ENCODE measurements at regions not wholly inside any gene's neighbourhood (a gene's known extent, or its start where the extent isn't known, plus 50 kb on each side); places are given as distances from the start of the nearest gene placed in this dataset.

- 94 to 96% (median 96%) methylated on average over 6 of the region's 6 CpGs for WGBS, 3 donors
- no peak for DNase-seq
- Histone ChIP-seq H3K27ac (no peak overlapping the region), H3K36me3 (no peaks in the 10 kb centered on the region), H3K4me3 (no peak overlapping the region), H3K27me3 (no peaks in the 10 kb centered on the region), H3K4me1 (ENCODE audit: insufficient read depth) (no peaks in the 10 kb centered on the region), H3K9me3 (no peaks in the 10 kb centered on the region)
- intact Hi-C loops (cut with DNase I): no loop called here
- TF ChIP-seq CTCF (IDR thresholded peaks at IDR 0.05) (no peak), POLR2A (IDR thresholded peaks at IDR 0.05) (no peak), EP300 (IDR thresholded peaks at IDR 0.05) (no peak)
Observed at GRCh38 chr10:78716043-78716660, 352.6 kb upstream of the ZMIZ1 start.

- no peak for DNase-seq
- no peak for TF ChIP-seq EP300 (IDR thresholded peaks at IDR 0.05)
- no peak for TF ChIP-seq CTCF (IDR thresholded peaks at IDR 0.05)
- TF ChIP-seq POLR2A (IDR thresholded peaks at IDR 0.05): no peak
- Histone ChIP-seq H3K27me3 (no peaks in the 10 kb centered on the region), H3K4me3 (no peak overlapping the region), H3K27ac (no peak overlapping the region), H3K4me1 (ENCODE audit: insufficient read depth) (no peaks in the 10 kb centered on the region), H3K36me3 (no peaks in the 10 kb centered on the region), H3K9me3 (no peaks in the 10 kb centered on the region)
- 43 to 62% (median 45%) methylated on average over 5 of the region's 5 CpGs for WGBS, 3 donors
- intact Hi-C loops (cut with DNase I): no loop called here
Observed at GRCh38 chr10:78717200-78717599, 351.6 kb upstream of the ZMIZ1 start.

GRCh38 chr10:78718032-78718572 is 350.7 kb upstream of the ZMIZ1 start:
- Histone ChIP-seq H3K4me3 (no peak overlapping the region), H3K27ac (no peak overlapping the region), H3K27me3 (no peaks in the 10 kb centered on the region), H3K36me3 (no peaks in the 10 kb centered on the region), H3K9me3 (no peaks in the 10 kb centered on the region), H3K4me1 (ENCODE audit: insufficient read depth) (no peaks in the 10 kb centered on the region)
- WGBS, 3 donors: 55 to 77% (median 71%) methylated on average over 2 of the region's 2 CpGs
- intact Hi-C loops (cut with DNase I): no loop called here
- DNase-seq: no peak
- no peak for TF ChIP-seq EP300 (IDR thresholded peaks at IDR 0.05)
- no peak for TF ChIP-seq CTCF (IDR thresholded peaks at IDR 0.05)
- no peak for TF ChIP-seq POLR2A (IDR thresholded peaks at IDR 0.05)

- DNase-seq: no peak
- Histone ChIP-seq H3K4me3 (no peak overlapping the region), H3K27ac (no peak overlapping the region), H3K36me3 (no peaks in the 10 kb centered on the region), H3K27me3 (no peaks in the 10 kb centered on the region), H3K9me3 (no peaks in the 10 kb centered on the region), H3K4me1 (ENCODE audit: insufficient read depth) (no peaks in the 10 kb centered on the region)
- intact Hi-C loops (cut with DNase I): no loop called here
- TF ChIP-seq CTCF (IDR thresholded peaks at IDR 0.05): no peak
- TF ChIP-seq POLR2A (IDR thresholded peaks at IDR 0.05): no peak
- no peak for TF ChIP-seq EP300 (IDR thresholded peaks at IDR 0.05)
- 88 to 89% (median 88%) methylated on average over 10 of the region's 10 CpGs for WGBS, 3 donors
Observed at GRCh38 chr10:78719276-78719675, 349.5 kb upstream of the ZMIZ1 start.
